ENCODE measurements at regions not wholly inside any gene's neighbourhood (a gene's known extent, or its start where the extent isn't known, plus 50 kb on each side); places are given as distances from the start of the nearest gene placed in this dataset.

DNA sequence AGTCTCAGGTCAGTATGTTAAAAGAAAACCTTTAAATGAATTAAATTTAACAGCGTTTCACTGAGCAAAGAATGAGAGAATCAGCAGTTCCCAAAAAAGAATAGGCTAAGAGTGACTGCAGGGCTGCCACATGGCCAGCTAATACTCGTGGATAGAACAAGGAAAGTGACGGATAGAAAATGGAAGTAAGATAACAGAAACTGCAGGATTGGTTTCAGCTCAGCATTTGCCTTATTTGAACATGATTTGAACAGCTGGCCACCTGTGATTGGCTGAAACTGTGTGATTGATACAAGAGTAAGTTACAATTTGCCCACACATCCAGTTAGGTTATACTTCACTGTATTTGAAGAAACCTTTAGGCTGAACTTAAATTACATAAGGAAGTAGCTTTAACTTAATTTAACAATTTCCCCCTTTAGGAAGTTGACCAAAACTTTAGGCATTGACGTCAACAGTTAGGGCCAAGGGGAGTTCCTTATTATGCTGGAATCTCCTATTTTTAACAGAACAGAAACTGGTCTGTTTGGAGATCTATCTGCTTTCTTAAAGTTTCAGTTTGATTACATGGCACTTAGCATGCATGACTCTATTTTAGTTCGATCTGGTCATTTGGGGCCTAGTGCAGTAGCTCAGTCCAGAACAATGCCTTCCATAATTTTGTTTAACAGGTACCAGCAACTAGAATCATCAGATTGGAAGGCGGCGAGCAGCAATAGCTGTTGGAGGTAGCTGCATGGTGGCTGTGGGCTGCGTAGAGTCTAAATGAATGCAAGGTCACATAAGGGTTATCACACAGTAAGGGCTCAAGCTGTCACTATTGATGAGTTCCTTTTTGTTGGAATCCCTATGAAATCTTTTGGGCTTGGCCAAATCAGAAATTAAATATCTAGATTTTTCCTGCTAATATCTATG, 143.4 kb downstream of the TRIM43 start:
- TF ChIP-seq, protein P1, sequence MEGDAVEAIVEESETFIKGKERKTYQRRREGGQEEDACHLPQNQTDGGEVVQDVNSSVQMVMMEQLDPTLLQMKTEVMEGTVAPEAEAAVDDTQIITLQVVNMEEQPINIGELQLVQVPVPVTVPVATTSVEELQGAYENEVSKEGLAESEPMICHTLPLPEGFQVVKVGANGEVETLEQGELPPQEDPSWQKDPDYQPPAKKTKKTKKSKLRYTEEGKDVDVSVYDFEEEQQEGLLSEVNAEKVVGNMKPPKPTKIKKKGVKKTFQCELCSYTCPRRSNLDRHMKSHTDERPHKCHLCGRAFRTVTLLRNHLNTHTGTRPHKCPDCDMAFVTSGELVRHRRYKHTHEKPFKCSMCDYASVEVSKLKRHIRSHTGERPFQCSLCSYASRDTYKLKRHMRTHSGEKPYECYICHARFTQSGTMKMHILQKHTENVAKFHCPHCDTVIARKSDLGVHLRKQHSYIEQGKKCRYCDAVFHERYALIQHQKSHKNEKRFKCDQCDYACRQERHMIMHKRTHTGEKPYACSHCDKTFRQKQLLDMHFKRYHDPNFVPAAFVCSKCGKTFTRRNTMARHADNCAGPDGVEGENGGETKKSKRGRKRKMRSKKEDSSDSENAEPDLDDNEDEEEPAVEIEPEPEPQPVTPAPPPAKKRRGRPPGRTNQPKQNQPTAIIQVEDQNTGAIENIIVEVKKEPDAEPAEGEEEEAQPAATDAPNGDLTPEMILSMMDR (conservative IDR thresholded peaks at IDR 0.05; ENCODE audit: low read depth, low read length), result no peak
- TF ChIP-seq EZH2 (IDR thresholded peaks at IDR 0.05; ENCODE audit: borderline replicate concordance, low read depth, low read length, poor library complexity, severe bottlenecking), result no peak

Data from A673 (cell line).